Ishikawa (cell line): ENCODE measurements at regions not wholly inside any gene's neighbourhood (a gene's known extent, or its start where the extent isn't known, plus 50 kb on each side); places are given as distances from the start of the nearest gene placed in this dataset.

Experiments used
- CEBPB ChIP-seq: IDR thresholded peaks from 2 replicates; pipeline ENCODE4 v1.6.1; 2012
- EGR1 ChIP-seq: IDR thresholded peaks from 2 replicates; pipeline ENCODE4 v1.6.1; 2012
- EP300 ChIP-seq: IDR thresholded peaks from 2 replicates; pipeline ENCODE4 v1.6.1; 2012; ENCODE audit warnings: borderline replicate concordance
- FOXM1 ChIP-seq: IDR thresholded peaks from 2 replicates; pipeline ENCODE4 v1.6.1; 2012; ENCODE audit warnings: low read depth, borderline replicate concordance
- NFIC ChIP-seq: IDR thresholded peaks from 2 replicates; pipeline ENCODE4 v1.6.1; 2012
- TAF1 ChIP-seq: IDR thresholded peaks from 2 replicates; pipeline ENCODE4 v1.6.1; 2012; ENCODE audit warnings: low read depth, mild to moderate bottlenecking
- TCF12 ChIP-seq: IDR thresholded peaks from 2 replicates; pipeline ENCODE4 v1.6.1; 2012; ENCODE audit warnings: low read depth
- TEAD4 ChIP-seq: IDR thresholded peaks from 2 replicates; pipeline ENCODE4 v1.6.1; 2012
- YY1 ChIP-seq: IDR thresholded peaks from 2 replicates; pipeline ENCODE4 v1.6.1; 2012; ENCODE audit warnings: low read depth
- ZBTB7A ChIP-seq: IDR thresholded peaks from 2 replicates; pipeline ENCODE4 v1.6.1; 2012; ENCODE audit warnings: low read depth
- TF ChIP-seq, protein P1 (sequence below): IDR thresholded peaks from 2 replicates; pipeline ENCODE4 v1.6.1; 2012

DNA sequence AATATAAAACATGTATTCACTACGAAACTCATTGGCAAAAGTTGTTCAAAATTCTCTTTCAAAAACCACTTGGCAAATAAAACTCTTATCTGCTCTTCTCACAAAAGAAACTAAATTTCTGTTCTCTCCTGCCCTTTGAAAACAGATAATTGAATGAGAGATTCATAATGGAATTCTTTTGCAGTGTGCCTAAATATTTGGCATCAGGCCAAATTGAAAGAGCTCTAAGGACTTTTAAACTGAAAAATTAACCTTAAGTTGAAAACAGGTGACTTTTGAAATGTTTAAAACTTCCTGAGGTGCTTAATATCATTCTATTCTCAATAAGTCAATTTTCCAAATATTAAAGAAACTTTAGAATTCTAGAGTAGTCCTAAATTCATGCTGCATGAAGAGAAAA is 136.4 kb downstream of the FSCB start:
- TF ChIP-seq, protein P1, sequence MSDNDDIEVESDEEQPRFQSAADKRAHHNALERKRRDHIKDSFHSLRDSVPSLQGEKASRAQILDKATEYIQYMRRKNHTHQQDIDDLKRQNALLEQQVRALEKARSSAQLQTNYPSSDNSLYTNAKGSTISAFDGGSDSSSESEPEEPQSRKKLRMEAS: no peak
- TF ChIP-seq EP300: no peak
- TF ChIP-seq CEBPB: no peak
- TF ChIP-seq YY1: no peak
- peak; percentile 77 for TF ChIP-seq NFIC
- TF ChIP-seq ZBTB7A: no peak
- no peak for TF ChIP-seq TAF1
- no peak for TF ChIP-seq TCF12
- no peak for TF ChIP-seq TEAD4
- TF ChIP-seq EGR1: no peak
- no peak for TF ChIP-seq FOXM1
